Activated CD4-positive, alpha-beta T cell treated with anti-CD3 and anti-CD28 coated beads, Interleukin-10, Interleukin-2, amounts not matched to agents 100 ng/mL and 50 ng/mL, durations not matched to agents 16 hours and 8 hours (primary cell): ENCODE measurements at regions not wholly inside any gene's neighbourhood (a gene's known extent, or its start where the extent isn't known, plus 50 kb on each side); places are given as distances from the start of the nearest gene placed in this dataset.
"Not testable (repeated sequence)": the region's sequence is repeated elsewhere in the genome, so short reads cannot be mapped to it uniquely, and the experiment has no call there.

Experiments used
- DNase-seq: peaks from one replicate; pipeline ENCODE4 v3.0.0-alpha.2; 2020

DNA sequence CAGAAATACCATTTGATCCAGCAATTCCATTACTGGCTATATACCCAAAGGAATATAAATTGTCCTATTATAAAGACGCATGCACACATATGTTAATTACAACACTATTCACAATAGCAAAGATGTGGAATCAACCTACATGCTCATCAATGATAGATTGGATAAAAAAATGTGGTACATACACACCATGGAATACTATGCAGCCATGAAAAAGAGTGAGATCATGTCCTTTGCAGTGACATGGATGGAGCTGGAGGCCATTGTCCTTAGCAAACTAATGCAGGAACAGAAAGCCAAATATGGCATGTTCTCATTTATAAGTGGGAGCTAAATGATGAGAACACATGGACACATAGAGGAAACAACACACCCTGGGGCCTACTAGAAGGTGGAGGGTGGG, 78.3 kb upstream of the EED start:
- DNase-seq: not testable (repeated sequence)

DNA sequence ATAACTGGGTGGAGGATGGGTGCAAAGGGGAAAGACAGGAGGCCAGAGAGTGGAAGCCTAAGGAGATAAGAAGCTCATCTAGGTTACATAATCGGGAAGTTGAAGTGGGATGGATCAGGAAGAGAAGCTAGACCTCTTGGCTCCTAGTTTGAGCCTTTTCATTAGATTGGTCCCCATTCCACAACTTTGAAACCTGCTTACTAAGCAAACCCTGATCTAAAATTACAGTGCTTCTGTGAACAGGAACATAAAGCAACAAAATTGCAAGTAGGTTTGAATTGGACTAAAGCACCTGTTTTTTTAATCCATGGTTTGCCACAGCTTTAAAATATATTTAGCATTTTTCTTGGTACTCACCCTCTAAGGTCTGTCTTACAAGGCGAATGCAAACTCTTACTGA, 80.4 kb upstream of the EED start:
- no peak for DNase-seq

DNA sequence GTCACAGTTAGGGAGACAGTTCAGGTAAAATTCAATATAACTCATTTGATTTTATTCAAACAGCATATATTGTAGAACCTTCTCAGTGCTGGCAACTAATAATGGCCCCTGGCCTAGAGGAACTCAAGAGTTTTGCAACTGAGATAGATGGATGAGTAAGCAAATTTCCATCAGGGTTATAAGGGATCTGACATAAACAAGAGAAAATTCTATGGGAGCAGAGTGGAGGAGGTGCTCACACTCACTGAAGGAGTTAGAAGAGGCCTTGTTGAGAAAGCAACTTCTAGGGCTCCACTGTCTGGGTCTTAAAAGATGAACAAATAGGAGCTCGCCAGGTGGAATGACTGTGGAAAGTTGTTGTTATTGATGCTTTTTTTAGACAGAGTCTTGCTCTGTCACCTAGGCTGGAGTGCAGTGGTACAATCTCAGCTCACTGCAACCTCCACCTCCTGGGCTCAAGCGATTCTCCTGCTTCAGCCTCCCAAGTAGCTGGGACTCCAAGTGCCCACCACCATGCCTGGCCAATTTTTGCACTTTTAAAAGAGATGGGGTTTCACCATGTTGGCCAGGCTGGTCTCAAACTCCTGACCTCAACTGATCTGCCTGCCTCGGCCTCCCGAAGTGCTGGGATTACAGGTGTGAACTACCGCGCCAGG, 81.2 kb upstream of the EED start:
- not testable (repeated sequence) for DNase-seq

DNA sequence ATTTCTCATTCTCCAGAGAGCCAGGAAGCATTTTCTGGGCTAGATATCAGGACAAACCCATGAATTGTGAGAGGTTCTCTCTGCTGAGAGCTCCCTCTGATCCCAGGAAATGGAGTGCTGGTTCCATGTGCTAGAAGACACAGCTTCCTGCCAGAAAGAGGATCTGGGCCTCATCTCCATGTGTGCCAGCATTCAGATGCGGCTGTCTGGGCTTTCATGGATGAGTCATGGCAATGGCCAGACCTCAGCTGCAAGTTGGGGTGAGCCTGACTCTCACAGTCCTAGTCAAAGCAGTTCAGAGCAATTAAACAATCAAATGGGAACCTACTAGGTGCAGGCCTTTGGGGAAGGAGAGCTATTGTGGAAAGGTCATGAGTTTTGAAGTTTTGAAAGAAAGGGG, 82.3 kb upstream of the EED start:
- no peak for DNase-seq

DNA sequence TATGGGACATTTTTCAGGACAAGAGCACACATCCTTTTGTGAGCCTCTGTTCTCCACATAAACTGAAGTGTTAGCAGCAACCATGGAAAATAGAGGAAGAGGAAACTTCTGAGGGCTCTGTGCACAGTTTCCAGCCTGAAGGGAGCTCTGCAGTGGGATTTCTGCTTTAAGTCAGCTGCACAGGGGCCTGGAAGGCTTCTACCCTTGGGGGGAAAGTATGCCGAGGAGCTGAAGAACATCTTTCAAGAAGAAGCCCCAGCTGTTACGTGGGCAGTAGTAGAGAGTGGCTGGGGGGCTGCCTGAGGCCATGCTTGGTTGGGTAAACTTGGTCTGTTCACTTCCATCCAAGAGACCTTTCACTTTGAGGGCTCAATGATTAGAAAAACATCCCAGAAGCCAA, 82.7 kb upstream of the EED start:
- no peak for DNase-seq

DNA sequence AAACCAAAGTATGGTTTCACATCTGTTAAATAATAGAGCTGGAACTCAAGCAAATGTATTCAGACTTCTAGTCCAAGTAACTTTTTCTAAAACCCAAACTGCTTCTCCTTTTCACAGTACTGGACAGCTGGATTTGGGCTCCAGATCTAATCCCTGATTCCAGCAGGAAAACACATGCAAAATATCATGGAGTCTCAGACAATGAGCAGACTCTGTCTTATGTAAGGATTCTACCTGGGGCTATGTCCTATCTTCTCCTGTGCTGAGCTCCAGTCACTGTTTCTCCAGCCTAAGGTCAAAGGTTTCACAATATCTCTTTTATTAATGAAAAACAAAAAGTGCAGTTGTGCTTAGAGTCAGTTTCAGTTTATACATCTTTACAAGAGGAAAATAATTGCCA, 83.2 kb upstream of the EED start:
- no peak for DNase-seq

DNA sequence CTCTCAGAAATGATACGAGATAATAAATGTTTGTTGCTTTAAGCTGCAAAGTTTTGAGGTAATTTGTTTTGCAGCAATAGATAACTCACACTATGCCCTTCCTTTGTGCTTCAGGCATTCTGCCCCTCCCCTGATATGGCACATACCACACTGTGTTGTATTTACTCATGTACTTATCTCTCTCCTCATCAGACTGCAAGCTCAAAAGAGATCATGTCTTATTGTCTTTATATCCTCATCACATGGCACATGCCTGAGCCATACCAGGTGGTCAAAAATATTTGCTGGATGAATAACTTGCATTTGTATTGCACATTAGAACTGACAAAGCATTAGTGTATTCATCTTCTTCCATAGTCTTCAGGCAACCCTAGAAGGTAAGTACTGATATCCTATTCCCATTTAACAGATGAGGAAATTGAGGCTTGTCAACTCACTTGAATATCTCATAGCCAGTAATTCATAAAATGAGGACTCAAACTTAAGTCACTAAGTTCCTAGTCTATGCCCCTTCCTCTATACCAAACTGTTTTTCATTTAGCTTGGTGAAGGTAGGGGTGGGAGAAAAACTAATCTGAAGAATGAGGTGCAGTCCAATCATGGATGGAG, 83.9 kb upstream of the EED start:
- no peak for DNase-seq

DNA sequence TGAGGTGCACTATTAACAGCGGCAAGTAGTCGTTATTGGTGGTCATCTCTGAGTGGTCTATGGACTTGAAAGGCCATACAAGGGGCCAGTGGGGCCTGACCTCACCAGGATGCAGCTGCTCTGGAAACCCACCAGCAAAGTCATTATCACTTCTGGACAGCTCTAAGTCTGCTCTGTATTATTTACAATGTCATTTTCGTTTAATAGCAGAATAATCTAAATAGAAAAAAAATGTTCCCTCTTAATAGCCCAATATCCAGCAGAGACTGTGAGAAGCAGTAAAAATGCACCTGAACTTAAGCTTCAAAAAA, 85.0 kb upstream of the EED start:
- no peak for DNase-seq

DNA sequence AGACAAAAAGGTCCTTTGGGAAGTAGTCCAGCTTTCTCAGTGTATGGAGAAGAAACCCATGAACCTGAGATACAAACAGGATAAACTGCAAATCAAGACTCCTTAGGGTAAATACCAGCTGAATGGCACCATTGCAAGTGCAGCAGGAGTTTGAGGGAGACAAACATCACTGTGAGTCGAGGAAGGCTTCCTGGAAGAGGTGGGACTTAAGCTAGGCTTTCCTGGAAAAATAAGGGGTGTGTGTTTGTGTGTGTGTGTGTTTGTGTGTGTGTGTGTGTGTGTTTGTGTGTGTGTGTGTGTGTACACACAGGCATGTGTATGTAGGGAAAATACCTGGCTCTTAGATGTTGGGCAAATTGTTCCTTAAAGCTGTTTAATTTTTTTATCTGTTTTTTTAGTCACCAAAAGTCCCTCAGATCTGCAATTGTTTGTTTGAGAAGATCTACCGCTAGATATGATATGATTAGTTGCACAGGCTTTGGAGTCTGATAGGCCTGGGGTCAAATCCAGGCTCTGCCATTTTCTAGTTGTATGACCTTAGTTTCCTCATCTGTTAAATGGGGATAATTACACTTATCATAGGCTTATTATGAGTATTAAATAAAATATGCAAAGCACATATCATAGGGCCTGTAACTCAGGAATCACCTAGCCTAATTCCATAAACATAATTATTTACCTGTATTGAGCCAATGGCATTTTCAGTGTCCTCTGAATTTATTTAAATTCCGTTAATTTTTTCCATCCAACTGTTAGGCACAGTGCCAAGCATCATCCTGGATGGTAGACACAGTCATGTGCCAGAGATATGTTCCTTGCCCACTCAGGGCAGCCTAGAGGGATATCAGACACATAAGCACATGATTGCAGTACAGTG, 85.6 kb upstream of the EED start:
- no peak for DNase-seq

DNA sequence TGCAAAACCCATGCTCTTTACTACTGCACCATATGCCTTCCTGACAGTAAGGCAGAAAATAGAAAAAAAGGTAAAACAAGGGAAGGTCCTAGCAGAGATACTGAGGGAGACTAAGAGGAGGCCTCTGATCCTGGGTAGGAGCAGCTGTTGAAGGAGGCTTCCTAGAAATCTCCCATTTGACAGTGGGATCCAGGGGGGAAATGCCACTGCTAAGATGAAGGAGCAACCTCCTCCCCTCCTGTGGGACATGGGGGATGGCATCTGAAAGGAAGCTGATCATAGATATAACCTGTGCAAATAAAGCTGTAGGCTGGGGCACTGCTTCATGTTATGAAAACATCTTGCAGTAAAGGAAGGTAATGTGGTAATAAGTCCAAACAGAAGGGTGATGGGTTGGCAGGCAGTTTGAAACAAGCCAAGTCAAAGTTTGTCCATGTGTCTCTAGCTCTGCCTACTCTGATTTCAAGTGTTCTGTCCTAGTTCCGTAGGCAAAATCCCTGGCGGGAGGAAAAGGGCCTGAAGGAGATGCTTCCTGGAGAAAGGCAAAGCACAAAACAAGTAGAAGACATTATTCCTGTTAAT, 86.7 kb upstream of the EED start:
- DNase-seq: no peak

DNA sequence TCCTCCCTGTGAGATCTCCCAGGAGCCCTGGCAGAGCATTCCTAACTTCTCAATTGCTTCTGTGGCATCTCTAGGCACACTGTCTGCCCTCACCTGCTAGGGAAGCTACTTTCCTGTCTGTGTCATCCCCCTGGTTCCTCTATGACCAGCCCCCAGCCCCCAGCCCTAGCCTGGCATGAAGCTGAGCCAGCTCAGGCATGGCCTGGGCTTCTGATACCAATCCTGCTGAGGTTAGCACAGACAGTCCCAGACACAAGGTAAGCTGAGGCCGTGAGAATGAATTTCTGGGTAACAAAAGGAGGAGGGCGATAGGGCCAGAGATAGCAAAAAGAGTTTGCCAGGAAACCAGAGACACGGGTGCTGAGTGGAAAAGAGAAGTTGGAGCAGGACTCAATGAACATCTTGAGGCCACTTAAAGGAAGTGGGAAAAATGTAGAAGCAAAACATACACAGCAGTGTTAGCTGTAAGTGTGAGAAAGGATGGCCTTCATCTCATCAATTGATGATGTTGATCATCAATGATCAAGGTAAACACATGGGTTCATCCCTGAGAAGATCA, 87.6 kb upstream of the PICALM start:
- DNase-seq: no peak

DNA sequence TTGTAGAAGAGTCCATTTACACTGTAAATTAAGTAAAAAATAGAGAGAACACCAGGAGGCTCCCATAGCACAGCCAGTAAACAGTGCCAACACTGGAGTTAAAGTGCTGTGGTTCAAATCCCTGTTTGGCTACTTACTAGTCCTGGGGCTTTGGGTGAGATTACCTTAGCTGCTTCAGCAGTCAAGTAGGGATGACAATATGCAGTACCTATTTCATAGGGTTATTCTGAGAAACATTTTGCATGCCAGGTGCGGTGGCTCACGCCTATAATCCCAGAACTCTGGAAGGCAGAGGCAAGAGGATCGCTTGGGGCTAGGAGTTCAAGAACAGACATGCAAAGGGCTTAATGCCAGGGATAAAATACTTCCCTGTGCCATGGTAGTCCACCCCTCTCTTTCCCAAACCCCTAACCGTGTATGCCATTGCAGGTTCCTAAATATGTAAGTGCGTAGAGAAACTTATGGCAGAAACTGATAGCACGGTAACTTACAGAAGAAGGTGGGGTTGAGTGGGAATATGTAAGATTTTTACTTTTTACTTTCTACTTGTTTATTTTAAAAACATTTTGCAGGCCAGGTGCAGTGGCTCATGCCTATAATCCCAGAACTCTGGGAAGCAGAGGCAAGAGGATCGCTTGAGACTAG, 86.4 kb upstream of the PICALM start:
- no peak for DNase-seq

DNA sequence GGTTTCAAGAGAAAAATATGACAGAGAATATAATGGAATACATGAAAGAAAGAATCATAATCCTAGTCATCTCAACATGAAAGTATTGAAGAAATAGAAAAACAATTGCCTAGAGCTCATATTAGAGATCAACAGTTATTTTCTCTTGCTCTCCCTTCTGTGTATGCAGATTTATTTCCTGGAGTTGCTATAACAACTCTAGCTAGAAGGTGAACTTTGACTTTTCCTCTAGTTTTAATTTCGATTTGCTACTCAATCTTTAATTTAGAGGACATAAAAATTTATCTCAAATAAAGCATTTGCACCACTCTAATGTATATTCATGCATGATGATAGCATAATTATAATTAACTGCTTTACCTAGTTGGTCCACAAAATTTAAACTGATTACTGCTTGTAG, 84.6 kb upstream of the PICALM start:
- DNase-seq: no peak

DNA sequence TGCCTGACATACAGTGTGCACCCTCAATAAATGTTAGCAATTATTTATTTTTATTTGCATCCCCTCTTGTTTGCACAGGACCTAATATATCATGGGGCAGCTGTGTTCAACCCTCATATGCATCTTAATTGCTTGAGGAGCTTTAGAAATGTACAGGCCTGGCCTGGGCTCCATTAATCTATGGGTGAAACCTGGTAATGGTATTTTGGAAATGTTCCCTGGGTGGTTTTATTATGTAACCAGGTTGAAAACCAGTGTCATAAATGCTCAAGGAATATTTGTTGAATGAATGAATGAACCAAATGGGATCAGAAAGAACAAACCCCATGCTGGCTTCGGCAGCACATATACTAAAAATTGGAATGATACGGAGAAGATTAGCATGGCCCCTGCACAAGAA, 84.0 kb upstream of the PICALM start:
- no peak for DNase-seq

DNA sequence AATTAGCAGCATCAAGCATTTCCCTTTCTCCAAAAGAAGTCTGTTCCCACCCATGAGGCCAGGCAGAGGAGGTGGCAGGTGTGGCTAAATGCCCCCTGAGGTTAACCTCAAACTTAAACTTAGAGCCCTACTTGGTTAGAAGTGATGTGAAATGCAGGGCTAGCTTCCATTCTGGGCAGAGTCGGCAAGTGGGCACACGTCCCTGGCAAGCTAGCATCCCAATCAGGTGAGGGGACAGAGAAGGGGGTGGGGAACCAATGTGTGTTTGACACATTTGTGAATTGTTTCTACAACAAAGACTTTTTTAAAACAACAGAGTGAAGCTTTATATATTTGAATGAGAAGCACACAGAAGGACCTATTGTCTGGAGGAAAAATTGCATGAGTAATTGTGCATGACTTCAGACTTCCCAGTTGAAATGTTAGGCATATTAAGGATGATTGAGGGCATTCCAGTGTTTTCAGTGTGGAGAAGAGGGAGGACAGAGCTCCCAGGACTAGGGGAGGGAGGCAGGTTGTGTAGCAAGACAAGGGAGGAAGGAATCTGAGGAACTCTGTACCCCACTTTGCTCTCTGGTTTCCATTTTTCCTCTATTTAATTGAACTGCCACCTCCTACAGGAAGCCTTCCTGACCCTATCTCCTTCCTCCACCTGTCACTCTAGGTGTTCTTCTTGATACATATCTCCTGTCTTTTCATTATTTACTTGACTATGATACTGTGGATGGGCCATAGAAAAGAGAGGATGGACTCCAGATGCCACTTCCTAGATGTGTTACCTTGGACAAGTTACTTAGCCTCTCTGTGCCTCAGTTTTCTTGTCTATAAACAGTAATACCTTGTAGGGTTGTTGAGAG, 83.3 kb upstream of the PICALM start:
- no peak for DNase-seq

DNA sequence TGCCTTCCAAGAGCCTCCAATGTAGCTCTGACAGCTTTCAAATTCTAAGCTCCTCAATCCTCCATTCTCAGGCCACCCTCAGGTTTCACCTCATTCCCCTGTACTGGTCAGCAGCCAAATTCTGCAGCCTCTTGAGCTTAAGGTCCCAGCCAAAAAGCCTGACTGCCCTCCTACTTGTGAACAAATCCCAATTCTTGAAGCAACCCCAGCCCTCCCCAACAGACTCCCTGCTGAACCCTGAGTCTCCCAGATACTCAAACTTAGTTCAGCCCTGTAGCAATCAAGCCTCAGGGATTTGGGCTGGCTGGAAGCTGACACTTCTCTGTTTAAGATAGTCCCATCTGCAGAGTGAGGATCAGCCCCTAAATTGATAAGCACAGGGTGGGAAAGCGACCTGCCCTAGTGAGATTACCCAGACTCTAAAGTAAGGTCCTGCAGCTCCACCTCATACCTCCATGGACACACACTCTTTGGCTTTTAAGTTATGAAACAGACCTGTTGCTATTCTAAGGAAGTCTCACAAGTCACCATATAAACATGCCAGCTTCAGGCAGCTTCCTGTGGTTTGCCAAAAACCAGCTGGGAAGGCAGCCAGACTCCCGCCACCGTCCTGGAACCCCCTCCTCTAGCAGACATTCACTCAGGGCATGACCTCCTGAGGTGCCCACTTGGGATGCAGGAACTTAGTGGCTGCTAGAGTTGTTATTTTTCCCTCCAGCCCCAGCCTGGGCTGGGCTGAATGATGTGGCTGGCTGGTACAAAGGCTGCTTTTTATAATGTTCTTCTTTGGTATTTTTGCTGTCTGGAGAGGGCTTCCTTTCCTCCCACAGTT, 82.5 kb upstream of the PICALM start:
- no peak for DNase-seq

DNA sequence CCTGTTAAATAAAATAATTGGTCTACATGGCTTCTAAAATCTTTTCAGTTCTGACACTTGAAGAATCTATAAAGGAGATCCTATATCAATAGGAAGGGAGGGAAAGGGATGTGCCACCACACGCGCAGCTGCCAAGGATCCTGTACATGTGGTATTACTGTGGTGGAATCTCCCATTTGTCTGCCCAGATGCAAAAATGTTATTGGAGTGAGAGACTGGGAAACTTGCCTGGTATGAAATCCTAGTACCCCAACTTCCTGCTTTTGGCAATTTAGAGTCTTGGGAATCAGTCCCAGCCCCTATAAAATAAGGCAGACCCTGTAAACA, 81.9 kb upstream of the PICALM start:
- no peak for DNase-seq

DNA sequence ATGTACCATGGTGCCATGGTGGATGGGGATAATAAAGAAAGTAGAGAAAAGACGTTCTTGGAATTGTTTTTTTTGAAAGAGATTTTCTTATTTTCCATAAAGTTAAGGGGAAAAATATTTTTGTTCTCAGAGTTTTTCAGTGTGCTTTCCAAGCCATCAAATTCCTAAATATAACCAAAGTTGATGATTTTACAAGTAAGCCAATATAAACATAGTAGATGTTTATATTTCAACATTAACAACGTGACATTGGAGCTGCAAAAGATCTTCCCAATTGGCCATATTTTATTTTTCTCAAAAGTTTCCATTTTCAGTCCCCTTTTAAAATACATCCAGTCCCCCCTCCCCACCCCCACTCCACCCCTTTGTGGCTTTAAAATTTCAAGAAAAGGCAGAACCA, 80.9 kb upstream of the PICALM start:
- DNase-seq: no peak

DNA sequence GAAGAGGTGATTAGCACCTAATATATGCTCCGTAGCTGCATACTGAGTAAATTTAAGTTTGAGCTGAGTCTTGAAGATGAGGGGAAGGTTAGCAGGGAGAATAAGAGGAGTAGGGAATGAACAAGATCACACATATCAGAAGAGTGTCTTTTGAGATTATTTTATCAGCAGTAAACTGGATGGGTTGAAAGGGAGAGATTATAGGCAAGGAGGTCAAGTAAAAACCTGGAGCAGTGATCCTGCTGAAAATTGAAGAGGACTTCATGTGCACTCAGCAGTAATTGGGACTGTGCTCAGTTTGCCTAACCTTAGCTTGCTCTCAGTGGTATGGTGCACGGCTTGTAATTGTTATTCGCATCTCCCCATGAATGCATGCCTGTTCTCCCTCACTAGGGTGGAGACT, 79.5 kb upstream of the PICALM start:
- no peak for DNase-seq

DNA sequence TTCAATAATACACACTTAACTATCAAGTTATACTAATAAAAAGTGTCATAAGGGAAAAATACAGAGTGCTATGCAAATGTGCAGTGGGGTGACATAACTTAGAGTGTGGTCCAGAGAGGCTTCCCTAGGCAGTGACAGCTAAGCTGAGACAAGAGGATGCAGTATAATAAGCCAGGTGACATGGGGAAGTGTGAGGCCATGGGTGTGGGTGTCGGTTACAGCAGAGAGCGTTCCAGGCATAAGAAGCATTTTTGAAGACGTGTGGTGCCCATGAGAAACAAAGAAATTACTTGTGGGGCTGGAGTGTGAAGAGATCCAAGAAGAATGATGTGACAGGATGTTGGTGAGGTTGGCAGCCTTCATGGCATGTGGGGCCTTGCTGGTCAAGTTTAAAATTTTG, 78.1 kb upstream of the PICALM start:
- no peak for DNase-seq

DNA sequence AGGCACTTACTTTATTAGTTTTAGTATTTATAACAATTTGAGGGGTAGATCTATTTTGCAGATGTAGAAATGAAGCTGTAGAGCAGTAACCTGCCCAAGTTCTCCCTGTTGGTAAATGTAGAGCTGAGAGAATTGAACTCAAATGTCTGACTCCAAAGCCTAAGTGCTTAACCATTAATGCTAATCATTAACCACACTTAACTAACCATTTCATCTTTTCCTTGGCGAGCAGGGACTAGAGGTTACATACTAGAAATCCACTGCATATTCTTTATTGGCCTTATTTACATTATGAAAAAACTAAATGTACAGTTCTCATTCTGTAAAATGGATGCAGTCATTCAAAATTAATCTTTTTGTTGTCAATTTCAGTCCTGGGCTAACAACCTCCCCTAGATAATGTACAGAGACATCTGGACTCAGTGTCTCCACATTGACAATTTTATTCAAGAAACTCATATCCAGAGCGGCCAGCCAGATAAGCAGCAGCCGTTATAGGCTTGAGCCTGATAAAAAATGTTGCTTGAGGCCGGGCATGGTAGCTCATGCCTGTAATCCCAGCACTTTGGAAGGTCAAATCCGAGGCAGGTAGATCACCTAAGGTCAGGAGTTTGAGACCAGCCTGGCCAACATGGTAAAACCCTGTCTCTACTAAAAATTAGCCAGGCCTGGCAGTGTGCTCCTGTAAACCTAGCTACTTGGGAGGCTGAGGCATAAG, 76.7 kb upstream of the PICALM start:
- no peak for DNase-seq
